ENCODE measurements at regions not wholly inside any gene's neighbourhood (a gene's known extent, or its start where the extent isn't known, plus 50 kb on each side); places are given as distances from the start of the nearest gene placed in this dataset.
A peak's percentile ranks its signal among the peaks of the same experiment; 100 is the strongest.

GRCh38 chr15:29952225-29952624 is 130.0 kb upstream of the TJP1 start (continued):
- TF ChIP-seq ZNF513 (tag by site-specific recombination; IDR thresholded peaks at IDR 0.05) (no peak), ZNF639 (tag by site-specific recombination; IDR thresholded peaks at IDR 0.05) (no peak), PBX3 (CRISPR knock-in tag; IDR thresholded peaks at IDR 0.05) (no peak), PRDM2 (tag by site-specific recombination; IDR thresholded peaks at IDR 0.05; ENCODE audit: borderline replicate concordance) (no peak), ZNF449 (tag by site-specific recombination; IDR thresholded peaks at IDR 0.05) (no peak), ZNF341 (tag by site-specific recombination; IDR thresholded peaks at IDR 0.05; ENCODE audit: low read depth) (no peak), ZNF621 (tag by site-specific recombination; IDR thresholded peaks at IDR 0.05) (no peak), ZXDB (tag by site-specific recombination; IDR thresholded peaks at IDR 0.05) (no peak), ZNF416 (tag by site-specific recombination; IDR thresholded peaks at IDR 0.05) (no peak), ZNF239 (tag by site-specific recombination; IDR thresholded peaks at IDR 0.05) (no peak), RBAK (tag by site-specific recombination; IDR thresholded peaks at IDR 0.05) (no peak), ZNF658 (tag by site-specific recombination; IDR thresholded peaks at IDR 0.05) (no peak), ZBTB48 (tag by site-specific recombination; IDR thresholded peaks at IDR 0.05) (0 out of 2 replicates have a peak, but pooled peaks have one; percentile 48), ZNF426 (tag by site-specific recombination; IDR thresholded peaks at IDR 0.05) (no peak), ZNF645 (tag by site-specific recombination; IDR thresholded peaks at IDR 0.05) (no peak), ZNF473 (tag by site-specific recombination; IDR thresholded peaks at IDR 0.05) (no peak), YY1 (tag by site-specific recombination; IDR thresholded peaks at IDR 0.05) (no peak), ZNF561 (tag by site-specific recombination; IDR thresholded peaks at IDR 0.05; ENCODE audit: borderline replicate concordance) (0 out of 2 replicates have a peak, but pooled peaks have one; percentile 44), ZNF214 (tag by site-specific recombination; IDR thresholded peaks at IDR 0.05; ENCODE audit: borderline replicate concordance) (no peak), ZSCAN18 (tag by site-specific recombination; IDR thresholded peaks at IDR 0.05) (no peak), ZNF2 (tag by site-specific recombination; IDR thresholded peaks at IDR 0.05) (no peak), ZNF610 (tag by site-specific recombination; IDR thresholded peaks at IDR 0.05; ENCODE audit: borderline replicate concordance) (no peak), ZNF221 (tag by site-specific recombination; IDR thresholded peaks at IDR 0.05; ENCODE audit: borderline replicate concordance) (no peak), ZNF398 (tag by site-specific recombination; IDR thresholded peaks at IDR 0.05) (no peak)

Data from HEK293 (cell line).